NCI-H187 (cell line): ENCODE measurements at regions not wholly inside any gene's neighbourhood (a gene's known extent, or its start where the extent isn't known, plus 50 kb on each side); places are given as distances from the start of the nearest gene placed in this dataset.
A peak's percentile ranks its signal among the peaks of the same experiment; 100 is the strongest.

ENCODE experiments used
- DNase-seq, 2 experiments: peaks; one replicate each; lab custom pipeline; 2025; lab: John Stamatoyannopoulos, UW

- DNase-seq, result no peak
Measured at GRCh38 chr6:4295783-4296155, 160.4 kb upstream of the ECI2 start.

GRCh38 chr6:4295058-4295782 lies 159.8 kb upstream of the ECI2 start:
- DNase-seq, result no peak

- DNase-seq, result no peak
Measured at GRCh38 chr6:4294636-4295035, 159.3 kb upstream of the ECI2 start.

GRCh38 chr6:4291453-4292403 lies 156.4 kb upstream of the ECI2 start:
- no peak for DNase-seq

GRCh38 chr6:4289770-4290320 lies 154.5 kb upstream of the ECI2 start:
- DNase-seq, result no peak

- DNase-seq, result no peak
Measured at GRCh38 chr6:4287811-4288244, 152.5 kb upstream of the ECI2 start.

GRCh38 chr6:4287372-4287771 lies 152.0 kb upstream of the ECI2 start:
- DNase-seq, result no peak

- no peak for DNase-seq
Measured at GRCh38 chr6:4282926-4283325, 147.6 kb upstream of the ECI2 start.

- peak; percentile 37 to 73 for DNase-seq
Measured at GRCh38 chr6:4281341-4282293, 146.2 kb upstream of the ECI2 start.

- no peak for DNase-seq
Measured at GRCh38 chr6:4280707-4281106, 145.3 kb upstream of the ECI2 start.

GRCh38 chr6:4280031-4280430 lies 144.7 kb upstream of the ECI2 start:
- DNase-seq, result no peak

GRCh38 chr6:4274382-4275082 lies 139.2 kb upstream of the ECI2 start:
- DNase-seq, result no peak

- no peak for DNase-seq
Measured at GRCh38 chr6:4272996-4273395, 137.6 kb upstream of the ECI2 start.

- DNase-seq, result no peak
Measured at GRCh38 chr6:4271761-4272470, 136.5 kb upstream of the ECI2 start.

GRCh38 chr6:4270776-4271175 lies 135.4 kb upstream of the ECI2 start:
- no peak for DNase-seq

- no peak for DNase-seq
Measured at GRCh38 chr6:4270001-4270400, 134.6 kb upstream of the ECI2 start.

- no peak for DNase-seq
Measured at GRCh38 chr6:4268171-4268570, 132.8 kb upstream of the ECI2 start.

- no peak for DNase-seq
Measured at GRCh38 chr6:4265740-4266139, 130.4 kb upstream of the ECI2 start.

GRCh38 chr6:4264601-4265000 lies 129.2 kb upstream of the ECI2 start:
- no peak for DNase-seq

GRCh38 chr6:4264081-4264480 lies 128.7 kb upstream of the ECI2 start:
- no peak for DNase-seq
